ENCODE measurements at regions not wholly inside any gene's neighbourhood (a gene's known extent, or its start where the extent isn't known, plus 50 kb on each side); places are given as distances from the start of the nearest gene placed in this dataset.

DNA sequence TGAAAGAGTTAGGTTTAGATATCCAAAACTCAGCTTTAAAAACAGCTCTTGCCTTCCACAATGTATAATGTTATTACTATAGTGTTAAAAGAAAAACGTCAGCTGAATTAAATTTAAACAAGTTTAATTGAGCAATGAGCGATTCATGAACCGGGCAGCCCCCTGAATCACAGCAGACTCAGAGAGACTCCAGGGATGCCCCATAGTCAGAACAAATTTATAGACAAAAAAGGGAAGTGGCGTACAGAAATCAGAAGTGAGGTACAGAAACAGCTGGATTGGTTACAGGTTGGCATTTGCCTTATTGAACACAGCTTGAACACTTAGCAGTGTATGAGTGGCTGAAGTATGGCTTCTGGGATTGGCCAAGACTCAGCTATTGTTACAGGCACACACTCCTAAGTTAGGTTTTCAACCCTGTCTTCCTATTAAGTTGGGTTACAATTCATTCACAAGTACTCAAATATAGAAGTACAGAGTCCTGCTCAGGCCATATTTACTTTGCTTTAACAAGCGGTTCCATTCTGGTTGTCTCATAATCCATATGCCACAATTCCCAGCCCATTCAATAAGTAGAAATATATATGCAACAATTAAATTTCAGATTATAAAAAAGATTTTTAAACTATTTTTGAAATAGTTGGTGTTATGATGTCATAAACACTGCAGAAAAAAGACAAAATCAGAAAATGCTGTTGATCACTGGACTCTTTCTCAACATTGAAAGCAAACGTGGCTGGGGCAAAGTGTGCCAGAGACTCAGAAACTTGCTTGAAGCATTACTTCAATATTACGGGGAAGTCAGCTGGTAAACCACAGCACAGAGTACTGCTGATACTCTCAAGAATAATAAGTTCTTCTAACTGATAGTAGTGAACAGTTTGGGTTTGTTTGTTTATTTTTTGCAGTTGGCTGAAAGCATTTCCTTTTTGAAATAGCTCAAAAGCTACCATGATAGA lies 459.7 kb downstream of the RAB28 start:
- H3K4me3 ChIP-seq (ENCODE audit: low read length), result no peak overlapping the region
- no peak overlapping the region for H3K4me2 ChIP-seq (ENCODE audit: low read length)
- no peaks in the 10 kb centered on the region for H3K9me3 ChIP-seq (replicated peaks; ENCODE audit: low read length)
- H3K36me3 ChIP-seq (ENCODE audit: insufficient read depth, low read length), result no peaks in the 10 kb centered on the region
- no peaks in the 10 kb centered on the region for H3K27me3 ChIP-seq (ENCODE audit: control insufficient read depth, insufficient read depth, low read length)
- H3K4me1 ChIP-seq (ENCODE audit: control insufficient read depth, insufficient read depth, low read length), result no peaks in the 10 kb centered on the region
- H3K9ac ChIP-seq (ENCODE audit: low read depth, low read length), result no peak overlapping the region

DNA sequence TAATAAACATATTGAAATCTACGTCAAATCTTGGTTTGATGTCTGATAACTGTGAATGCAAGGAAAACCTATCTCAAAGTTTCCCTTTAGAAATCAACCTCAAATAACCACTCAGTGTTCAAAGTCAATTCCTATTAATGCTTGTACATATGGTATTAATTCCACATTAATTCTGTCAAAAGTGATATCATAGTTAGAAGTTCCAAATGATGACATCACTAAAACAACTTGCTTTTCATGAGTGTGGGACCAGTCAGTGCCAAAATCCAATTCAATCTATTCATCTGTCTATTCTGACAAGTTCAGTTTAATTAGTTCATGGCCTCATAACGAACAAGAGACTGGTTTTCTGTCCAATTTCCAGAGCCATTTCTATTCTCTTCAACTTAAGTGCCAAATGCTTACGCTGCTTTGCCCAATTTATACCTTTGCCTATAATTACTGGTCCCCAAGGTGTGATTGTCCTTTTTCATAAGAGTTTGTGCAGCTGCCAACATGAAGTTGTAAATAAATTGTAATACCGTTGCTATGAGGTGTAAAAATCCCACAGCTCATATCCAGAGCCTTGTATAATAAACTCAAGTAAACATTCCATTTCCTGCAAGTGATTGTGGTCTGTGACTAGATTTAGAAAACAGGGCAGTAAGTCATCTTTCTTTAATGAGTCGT lies 476.2 kb downstream of the RAB28 start:
- H3K4me1 ChIP-seq (ENCODE audit: control insufficient read depth, insufficient read depth, low read length), result no peaks in the 10 kb centered on the region
- H3K27me3 ChIP-seq (ENCODE audit: control insufficient read depth, insufficient read depth, low read length), result no peaks in the 10 kb centered on the region
- H3K4me2 ChIP-seq (ENCODE audit: low read length), result no peak overlapping the region
- no peaks in the 10 kb centered on the region for H3K9me3 ChIP-seq (replicated peaks; ENCODE audit: low read length)
- no peaks in the 10 kb centered on the region for H3K36me3 ChIP-seq (ENCODE audit: insufficient read depth, low read length)
- H3K4me3 ChIP-seq (ENCODE audit: low read length), result no peak overlapping the region
- H3K9ac ChIP-seq (ENCODE audit: low read depth, low read length), result no peak overlapping the region

DNA sequence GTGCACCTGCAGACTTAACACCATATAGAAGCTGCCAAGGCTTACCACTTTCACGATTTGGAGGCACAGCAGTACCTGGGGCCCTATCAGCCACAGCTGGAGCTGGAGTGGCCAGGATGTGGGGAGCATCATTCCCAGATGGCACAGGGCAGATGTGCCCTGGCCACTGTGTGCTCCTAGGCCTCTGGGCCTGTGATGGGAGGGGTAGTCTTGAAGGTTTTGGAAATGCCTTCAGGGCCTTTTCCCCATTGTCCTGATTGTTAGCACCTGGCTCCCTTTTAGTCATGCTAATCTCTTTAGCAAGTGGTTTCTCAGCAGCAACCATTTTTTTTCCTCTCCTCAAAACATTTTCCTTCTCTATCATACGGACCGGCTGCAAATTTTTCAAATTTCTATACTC lies 490.2 kb downstream of the RAB28 start:
- Histone ChIP-seq H3K27me3 (ENCODE audit: control insufficient read depth, insufficient read depth, low read length) (no peaks in the 10 kb centered on the region), H3K9ac (ENCODE audit: low read depth, low read length) (no peak overlapping the region), H3K9me3 (replicated peaks; ENCODE audit: low read length) (peaks cover 4% of the 10 kb centered on the region), H3K4me2 (ENCODE audit: low read length) (no peak overlapping the region), H3K4me3 (ENCODE audit: low read length) (no peak overlapping the region), H3K36me3 (ENCODE audit: insufficient read depth, low read length) (no peaks in the 10 kb centered on the region), H3K4me1 (ENCODE audit: control insufficient read depth, insufficient read depth, low read length) (no peaks in the 10 kb centered on the region)

DNA sequence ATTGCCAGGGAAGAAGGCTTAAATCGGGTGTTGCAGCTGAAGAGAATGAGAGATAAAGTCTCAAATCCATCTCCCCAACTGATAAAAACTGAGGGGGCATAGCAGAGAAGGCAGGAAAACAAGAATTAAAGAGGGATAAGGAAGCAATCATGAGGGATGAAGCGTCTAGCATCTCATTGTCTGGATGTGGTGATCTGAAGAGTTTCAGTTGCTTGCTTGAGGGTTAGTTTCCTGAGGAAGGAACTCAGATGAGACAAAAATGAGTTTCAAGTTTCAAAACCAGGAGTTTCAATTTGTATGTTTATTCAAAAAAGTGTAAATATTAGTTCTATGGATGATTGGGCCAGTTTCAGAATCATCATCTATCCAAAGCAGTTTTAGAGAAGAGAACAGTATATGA lies 496.9 kb downstream of the RAB28 start:
- Histone ChIP-seq H3K9me3 (replicated peaks; ENCODE audit: low read length) (no peaks in the 10 kb centered on the region), H3K4me3 (ENCODE audit: low read length) (no peak overlapping the region), H3K27me3 (ENCODE audit: control insufficient read depth, insufficient read depth, low read length) (no peaks in the 10 kb centered on the region), H3K36me3 (ENCODE audit: insufficient read depth, low read length) (no peaks in the 10 kb centered on the region), H3K4me2 (ENCODE audit: low read length) (no peak overlapping the region), H3K9ac (ENCODE audit: low read depth, low read length) (no peak overlapping the region), H3K4me1 (ENCODE audit: control insufficient read depth, insufficient read depth, low read length) (no peaks in the 10 kb centered on the region)

DNA sequence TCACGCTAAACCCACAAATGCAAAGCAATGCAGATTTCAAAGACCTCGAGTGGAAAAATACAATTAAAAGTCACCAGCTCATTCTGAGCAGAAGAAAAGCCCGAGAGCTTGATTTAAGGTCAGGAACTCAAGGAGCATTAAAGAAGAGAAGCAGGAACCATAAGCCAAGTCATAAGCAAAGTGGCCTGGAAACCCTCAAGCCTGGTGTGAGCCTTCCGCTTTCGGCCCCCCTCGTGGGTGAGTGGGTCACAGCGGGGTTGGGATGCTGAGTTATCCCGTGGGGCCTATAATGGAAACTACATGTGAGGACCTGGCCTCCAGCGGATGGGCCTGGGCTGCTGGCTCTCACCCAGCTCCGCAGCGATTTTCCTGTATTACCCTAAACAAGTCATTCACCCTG lies 504.3 kb downstream of the RAB28 start:
- H3K27me3 ChIP-seq (ENCODE audit: control insufficient read depth, insufficient read depth, low read length), result no peaks in the 10 kb centered on the region
- H3K4me3 ChIP-seq (ENCODE audit: low read length), result no peak overlapping the region
- no peaks in the 10 kb centered on the region for H3K9me3 ChIP-seq (replicated peaks; ENCODE audit: low read length)
- H3K4me1 ChIP-seq (ENCODE audit: control insufficient read depth, insufficient read depth, low read length), result no peaks in the 10 kb centered on the region
- H3K9ac ChIP-seq (ENCODE audit: low read depth, low read length), result no peak overlapping the region
- no peaks in the 10 kb centered on the region for H3K36me3 ChIP-seq (ENCODE audit: insufficient read depth, low read length)
- H3K4me2 ChIP-seq (ENCODE audit: low read length), result no peak overlapping the region

DNA sequence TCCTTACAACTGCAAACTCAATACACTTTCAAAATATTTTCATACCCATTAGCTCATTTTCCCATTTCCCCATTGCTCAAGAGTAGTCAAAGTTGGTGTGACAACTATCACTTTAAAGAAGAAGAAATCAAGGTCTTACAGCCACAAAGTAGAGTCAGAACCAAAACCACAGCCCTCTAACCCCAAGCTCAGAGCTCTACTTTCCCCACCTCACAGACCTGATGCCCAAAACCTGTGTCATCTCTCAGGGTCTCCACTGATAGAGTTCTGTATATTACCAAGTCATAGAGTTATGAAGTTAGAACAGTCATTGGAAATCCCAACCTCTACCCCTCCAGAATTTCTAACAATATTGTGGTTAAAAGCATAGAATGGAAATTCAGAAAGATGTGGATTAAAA lies 505.8 kb downstream of the RAB28 start:
- Histone ChIP-seq H3K36me3 (ENCODE audit: insufficient read depth, low read length) (no peaks in the 10 kb centered on the region), H3K27me3 (ENCODE audit: control insufficient read depth, insufficient read depth, low read length) (no peaks in the 10 kb centered on the region), H3K4me2 (ENCODE audit: low read length) (no peak overlapping the region), H3K9me3 (replicated peaks; ENCODE audit: low read length) (no peaks in the 10 kb centered on the region), H3K4me1 (ENCODE audit: control insufficient read depth, insufficient read depth, low read length) (no peaks in the 10 kb centered on the region), H3K9ac (ENCODE audit: low read depth, low read length) (no peak overlapping the region), H3K4me3 (ENCODE audit: low read length) (no peak overlapping the region)

DNA sequence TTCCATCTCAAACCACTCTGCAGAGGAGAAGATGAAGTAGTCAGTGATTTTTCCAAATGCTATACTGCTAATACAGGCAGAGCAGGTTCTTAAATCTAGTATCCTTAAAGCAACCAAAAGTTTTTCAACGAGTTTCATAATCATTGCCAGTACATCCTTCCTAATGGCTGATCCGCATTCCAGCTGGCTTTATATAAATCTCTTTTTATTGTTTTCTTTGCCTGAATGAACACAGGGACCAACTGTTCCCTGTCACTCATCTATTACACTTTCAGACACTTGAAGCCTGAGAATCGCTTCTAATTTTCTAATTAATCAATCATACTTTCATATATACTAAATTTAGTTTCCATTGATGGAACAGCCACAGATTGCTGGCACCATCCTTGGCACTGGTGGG lies 508.6 kb downstream of the RAB28 start:
- Histone ChIP-seq H3K36me3 (ENCODE audit: insufficient read depth, low read length) (no peaks in the 10 kb centered on the region), H3K4me3 (ENCODE audit: low read length) (no peak overlapping the region), H3K4me1 (ENCODE audit: control insufficient read depth, insufficient read depth, low read length) (no peaks in the 10 kb centered on the region), H3K27me3 (ENCODE audit: control insufficient read depth, insufficient read depth, low read length) (no peaks in the 10 kb centered on the region), H3K9ac (ENCODE audit: low read depth, low read length) (no peak overlapping the region), H3K9me3 (replicated peaks; ENCODE audit: low read length) (no peaks in the 10 kb centered on the region), H3K4me2 (ENCODE audit: low read length) (no peak overlapping the region)

DNA sequence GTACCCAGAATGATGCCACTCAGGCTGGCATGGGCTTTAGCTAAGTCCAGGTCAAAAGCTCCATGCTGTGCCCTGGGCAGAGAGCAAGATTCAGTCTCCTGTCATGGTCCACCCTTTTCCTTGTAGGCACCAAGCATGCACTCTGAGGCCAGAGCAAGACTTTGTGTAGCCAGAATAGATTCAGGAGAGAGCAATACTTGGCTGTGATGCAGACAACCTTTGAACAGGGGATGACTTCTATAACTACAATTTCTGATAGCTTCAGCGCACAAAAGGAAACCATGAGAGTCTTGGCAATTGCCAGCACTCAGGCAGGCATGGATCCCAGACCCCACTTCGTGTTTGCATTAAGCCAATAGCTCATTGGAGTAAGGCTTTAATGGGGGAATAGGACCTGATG lies 510.6 kb downstream of the RAB28 start:
- no peaks in the 10 kb centered on the region for H3K9me3 ChIP-seq (replicated peaks; ENCODE audit: low read length)
- H3K9ac ChIP-seq (ENCODE audit: low read depth, low read length), result no peak overlapping the region
- no peak overlapping the region for H3K4me3 ChIP-seq (ENCODE audit: low read length)
- no peaks in the 10 kb centered on the region for H3K36me3 ChIP-seq (ENCODE audit: insufficient read depth, low read length)
- no peak overlapping the region for H3K4me2 ChIP-seq (ENCODE audit: low read length)
- H3K4me1 ChIP-seq (ENCODE audit: control insufficient read depth, insufficient read depth, low read length), result no peaks in the 10 kb centered on the region
- no peaks in the 10 kb centered on the region for H3K27me3 ChIP-seq (ENCODE audit: control insufficient read depth, insufficient read depth, low read length)

DNA sequence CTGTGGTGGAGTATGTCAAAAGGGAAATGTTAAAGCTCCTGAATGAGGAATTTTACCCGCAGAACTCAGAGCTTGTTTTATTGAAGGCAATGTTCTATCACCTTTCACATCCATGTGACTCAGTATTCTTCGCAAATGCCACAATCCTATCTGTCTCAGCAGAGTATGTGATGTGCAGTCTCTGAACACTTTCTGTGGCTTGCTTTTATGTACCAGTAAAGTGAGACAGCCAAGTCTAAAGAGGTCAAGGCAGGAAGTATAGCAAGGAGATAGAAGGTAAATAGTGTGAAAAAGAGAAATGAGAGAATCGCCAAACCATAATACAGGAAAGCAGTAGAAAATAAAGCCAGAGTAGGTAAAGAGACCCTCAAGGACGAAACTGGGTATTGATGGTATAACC lies 515.8 kb downstream of the RAB28 start:
- H3K4me2 ChIP-seq (ENCODE audit: low read length), result no peak overlapping the region
- no peaks in the 10 kb centered on the region for H3K4me1 ChIP-seq (ENCODE audit: control insufficient read depth, insufficient read depth, low read length)
- H3K36me3 ChIP-seq (ENCODE audit: insufficient read depth, low read length), result no peaks in the 10 kb centered on the region
- no peak overlapping the region for H3K9ac ChIP-seq (ENCODE audit: low read depth, low read length)
- H3K4me3 ChIP-seq (ENCODE audit: low read length), result no peak overlapping the region
- H3K9me3 ChIP-seq (replicated peaks; ENCODE audit: low read length), result no peaks in the 10 kb centered on the region
- H3K27me3 ChIP-seq (ENCODE audit: control insufficient read depth, insufficient read depth, low read length), result no peaks in the 10 kb centered on the region

DNA sequence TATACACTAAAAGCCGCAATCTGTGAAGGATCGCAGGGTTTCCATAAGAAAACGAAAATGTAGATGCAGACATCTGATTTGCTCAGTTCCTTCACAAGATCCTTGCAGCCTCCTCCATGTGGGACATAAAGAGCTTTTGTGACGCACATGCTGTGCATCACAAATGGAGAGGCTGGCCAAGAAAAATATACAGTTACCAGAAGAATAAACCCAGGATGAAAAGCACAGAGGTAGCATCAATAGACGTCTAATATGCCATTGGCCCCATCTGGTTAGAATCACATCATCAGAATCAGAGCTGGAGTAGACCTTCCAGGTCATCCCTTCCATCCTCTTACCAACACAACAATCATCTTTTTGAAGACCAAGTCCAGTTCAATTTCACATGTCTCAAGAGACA lies 517.4 kb downstream of the RAB28 start:
- Histone ChIP-seq H3K4me3 (ENCODE audit: low read length) (no peak overlapping the region), H3K4me1 (ENCODE audit: control insufficient read depth, insufficient read depth, low read length) (no peaks in the 10 kb centered on the region), H3K4me2 (ENCODE audit: low read length) (no peak overlapping the region), H3K9ac (ENCODE audit: low read depth, low read length) (no peak overlapping the region), H3K27me3 (ENCODE audit: control insufficient read depth, insufficient read depth, low read length) (no peaks in the 10 kb centered on the region), H3K36me3 (ENCODE audit: insufficient read depth, low read length) (no peaks in the 10 kb centered on the region), H3K9me3 (replicated peaks; ENCODE audit: low read length) (no peaks in the 10 kb centered on the region)

DNA sequence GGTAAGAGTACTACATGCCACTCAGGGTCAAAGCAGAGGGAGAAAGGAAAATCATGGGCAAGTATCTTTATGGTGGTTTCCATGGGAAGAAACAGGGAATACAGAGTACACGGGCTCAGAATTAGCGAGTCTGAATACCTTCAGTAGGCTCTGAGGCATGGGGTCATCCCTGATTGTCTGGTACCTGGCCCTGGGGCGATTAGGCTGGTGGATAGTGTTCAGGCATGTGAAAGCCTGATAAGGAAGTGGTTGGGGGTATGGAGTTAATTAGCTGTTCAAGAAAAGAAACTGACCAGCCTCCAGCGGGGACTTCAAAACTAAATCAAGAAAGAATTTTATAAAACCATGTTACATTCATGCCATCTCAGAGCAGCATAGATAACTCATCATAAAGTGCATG lies 518.8 kb downstream of the RAB28 start:
- H3K4me1 ChIP-seq (ENCODE audit: control insufficient read depth, insufficient read depth, low read length), result no peaks in the 10 kb centered on the region
- H3K4me3 ChIP-seq (ENCODE audit: low read length), result no peak overlapping the region
- no peak overlapping the region for H3K9ac ChIP-seq (ENCODE audit: low read depth, low read length)
- no peak overlapping the region for H3K4me2 ChIP-seq (ENCODE audit: low read length)
- H3K27me3 ChIP-seq (ENCODE audit: control insufficient read depth, insufficient read depth, low read length), result no peaks in the 10 kb centered on the region
- H3K9me3 ChIP-seq (replicated peaks; ENCODE audit: low read length), result no peaks in the 10 kb centered on the region
- no peaks in the 10 kb centered on the region for H3K36me3 ChIP-seq (ENCODE audit: insufficient read depth, low read length)

DNA sequence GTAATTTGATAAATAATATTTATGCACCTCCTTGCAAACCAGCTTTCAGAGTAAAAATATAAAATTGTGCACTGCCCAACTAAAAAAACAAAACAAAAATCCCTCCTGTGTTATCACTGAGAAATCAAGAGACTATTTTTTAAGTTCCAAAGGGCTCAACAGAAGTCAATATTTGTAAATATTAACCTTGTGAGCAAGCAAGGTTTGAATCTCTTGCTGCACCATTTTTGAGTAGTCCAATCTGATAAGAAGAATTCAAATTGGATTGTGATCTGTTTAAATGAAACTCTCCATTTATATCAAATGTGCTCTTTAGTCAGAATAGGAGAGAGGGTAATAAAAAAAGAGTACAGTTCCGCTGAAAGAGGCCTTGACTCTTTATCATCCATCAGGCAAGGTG lies 520.2 kb downstream of the RAB28 start:
- H3K27me3 ChIP-seq (ENCODE audit: control insufficient read depth, insufficient read depth, low read length), result no peaks in the 10 kb centered on the region
- H3K4me2 ChIP-seq (ENCODE audit: low read length), result no peak overlapping the region
- H3K4me3 ChIP-seq (ENCODE audit: low read length), result no peak overlapping the region
- no peaks in the 10 kb centered on the region for H3K4me1 ChIP-seq (ENCODE audit: control insufficient read depth, insufficient read depth, low read length)
- H3K36me3 ChIP-seq (ENCODE audit: insufficient read depth, low read length), result no peaks in the 10 kb centered on the region
- no peak overlapping the region for H3K9ac ChIP-seq (ENCODE audit: low read depth, low read length)
- no peaks in the 10 kb centered on the region for H3K9me3 ChIP-seq (replicated peaks; ENCODE audit: low read length)
